Keratinocyte (primary cell): ENCODE measurements at regions not wholly inside any gene's neighbourhood (a gene's known extent, or its start where the extent isn't known, plus 50 kb on each side); places are given as distances from the start of the nearest gene placed in this dataset.

Source experiments
- DNase-seq: peaks from one replicate; pipeline ENCODE4 v3.0.0-alpha.2; 2011; ENCODE audit warnings: low read depth, missing footprints, low spot score
- FAIRE-seq: peaks from 2 replicates; lab custom pipeline; 2011; peaks lifted over from hg19 to GRCh38; lab: Jason Lieb, UNC
- H2AFZ ChIP-seq: 2 replicates; pipeline ENCODE4 v1.6.0; 2012; ENCODE audit warnings: low read length, control low read depth, inconsistent platforms; ENCODE audit not compliant: control insufficient read depth
- H3K27ac ChIP-seq: 2 replicates; pipeline ENCODE4 v1.5.1; 2011; ENCODE audit warnings: low read length; ENCODE audit not compliant: control insufficient read depth, insufficient read depth
- H3K27me3 ChIP-seq: 3 replicates; pipeline ENCODE4 v1.6.0; 2011; ENCODE audit warnings: low read length; ENCODE audit not compliant: control insufficient read depth, insufficient read depth; ENCODE audit errors: extremely low read depth
- H3K36me3 ChIP-seq, 2 experiments: 2 replicates in 1 of 2; 3 replicates in 1 of 2; pipeline ENCODE4 v1.5.1; 2011; ENCODE audit warnings: low read length in 2 of 2, mild to moderate bottlenecking in 1 of 2; ENCODE audit not compliant: control insufficient read depth in 2 of 2, insufficient read depth in 2 of 2; ENCODE audit errors: extremely low read depth in 1 of 2
- H3K4me1 ChIP-seq: 3 replicates; pipeline ENCODE4 v1.5.1; 2011; ENCODE audit warnings: low read length; ENCODE audit not compliant: control insufficient read depth, insufficient read depth; ENCODE audit errors: extremely low read depth
- H3K4me2 ChIP-seq: 3 replicates; pipeline ENCODE4 v1.6.0; 2011; ENCODE audit warnings: low read depth, low read length; ENCODE audit not compliant: control insufficient read depth, insufficient read depth; ENCODE audit errors: extremely low read depth
- H3K4me3 ChIP-seq, 3 experiments: fragments of 200-600 bp in 1 of 3; sonication (generic) in 1 of 3; 2 replicates in 2 of 3; 3 replicates in 1 of 3; pipeline ENCODE4 v1.5.1; 2011 to 2016; ENCODE audit warnings: low read length in 3 of 3, mild to moderate bottlenecking in 3 of 3, control low read depth in 2 of 3, inconsistent platforms in 1 of 3, low read depth in 1 of 3, mixed read lengths in 1 of 3, mixed run types in 1 of 3, moderate library complexity in 1 of 3; ENCODE audit not compliant: control insufficient read depth in 2 of 3, insufficient read depth in 2 of 3; ENCODE audit errors: extremely low read depth in 1 of 3
- H3K79me2 ChIP-seq: 2 replicates; pipeline ENCODE4 v1.6.0; 2012; ENCODE audit warnings: low read length; ENCODE audit not compliant: control insufficient read depth, insufficient read depth
- H3K9ac ChIP-seq: 3 replicates; pipeline ENCODE4 v1.6.0; 2011; ENCODE audit warnings: low read length; ENCODE audit not compliant: control insufficient read depth, insufficient read depth; ENCODE audit errors: extremely low read depth
- H3K9me1 ChIP-seq: 3 replicates; pipeline ENCODE4 v1.6.0; 2011; ENCODE audit warnings: low read length; ENCODE audit not compliant: control insufficient read depth, insufficient read depth; ENCODE audit errors: extremely low read depth
- H3K9me3 ChIP-seq: 2 replicates; pipeline ENCODE4 v1.5.1; 2012; ENCODE audit warnings: low read depth, low read length; ENCODE audit not compliant: control insufficient read depth
- H4K20me1 ChIP-seq: 3 replicates; pipeline ENCODE4 v1.6.0; 2011; ENCODE audit warnings: low read length; ENCODE audit not compliant: control insufficient read depth, insufficient read depth; ENCODE audit errors: extremely low read depth
- CTCF ChIP-seq, 3 experiments: IDR thresholded peaks in 1 of 3; conservative IDR thresholded peaks in 1 of 3; optimal IDR thresholded peaks in 1 of 3; 2 replicates in 2 of 3; 3 replicates in 1 of 3; pipeline versions ENCODE3 to v1.5.1; 2011; ENCODE audit warnings: low read length in 3 of 3, mild to moderate bottlenecking in 3 of 3, moderate library complexity in 2 of 3, control low read depth in 1 of 3, inconsistent platforms in 1 of 3; ENCODE audit not compliant: insufficient read depth in 2 of 3; ENCODE audit errors: extremely low read depth in 1 of 3
- EZH2 ChIP-seq: IDR thresholded peaks from one replicate; pipeline ENCODE4 v1.6.1; 2012; ENCODE audit warnings: inconsistent platforms, mild to moderate bottlenecking, low read length, moderate library complexity
- dilution Hi-C: fragments of 300-500 bp; cut with MboI; formaldehyde crosslinking; loops from one replicate; pipeline ENCODE4 v1.7.0; 2020; ENCODE audit warnings: low sequenced_read_pairs; ENCODE audit not compliant: extremely low pct_ligation_motif_present

DNA sequence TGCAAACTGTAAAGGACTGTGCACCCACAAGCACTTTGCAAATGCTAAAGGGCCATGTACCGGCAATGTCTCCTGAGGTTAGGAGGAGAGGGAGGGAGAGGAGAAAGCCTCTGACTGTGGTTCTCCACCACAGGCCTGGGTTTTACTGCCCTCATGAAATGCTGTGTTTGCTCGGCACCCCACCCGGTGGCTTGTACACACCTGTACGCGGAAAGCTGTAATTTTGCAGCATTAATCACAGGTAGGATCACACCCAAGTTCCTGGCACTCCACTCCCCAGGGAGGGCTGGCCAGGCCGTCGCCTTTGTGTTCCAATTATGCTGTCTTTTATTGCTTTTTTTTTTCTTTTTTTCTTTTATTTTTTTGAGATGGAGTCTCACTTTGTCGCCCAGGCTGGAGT, 78.5 kb upstream of the MYL10 start:
- H2AFZ ChIP-seq = no peak overlapping the region
- H3K27me3 ChIP-seq = peaks cover 17% of the 10 kb centered on the region
- no peak overlapping the region for H3K4me3 ChIP-seq
- H3K9ac ChIP-seq = no peak overlapping the region
- DNase-seq (no peak), FAIRE-seq (no peak)
- H3K36me3 ChIP-seq = no peaks in the 10 kb centered on the region
- H3K79me2 ChIP-seq = no peaks in the 10 kb centered on the region
- H3K9me3 ChIP-seq = no peaks in the 10 kb centered on the region
- H3K4me2 ChIP-seq = no peak overlapping the region
- dilution Hi-C loops = no loop called here
- H4K20me1 ChIP-seq = no peaks in the 10 kb centered on the region
- no peaks in the 10 kb centered on the region for H3K9me1 ChIP-seq
- H3K4me1 ChIP-seq = no peaks in the 10 kb centered on the region
- TF ChIP-seq EZH2 (peak; percentile 42), CTCF (optimal IDR thresholded peaks at IDR 0.05 in 1 of 3, IDR thresholded peaks at IDR 0.05 in 1 of 3, conservative IDR thresholded peaks at IDR 0.05 in 1 of 3; ENCODE audit: extremely low read depth in 1 of 3, insufficient read depth in 2 of 3, low read length in 3 of 3) (no peak)
- no peak overlapping the region for H3K27ac ChIP-seq

- Histone ChIP-seq H3K9me1 (no peaks in the 10 kb centered on the region), H3K9ac (no peak overlapping the region), H3K36me3 (no peaks in the 10 kb centered on the region), H3K27me3 (peaks cover 17% of the 10 kb centered on the region), H3K9me3 (no peaks in the 10 kb centered on the region), H3K79me2 (no peaks in the 10 kb centered on the region), H3K4me2 (no peak overlapping the region), H3K27ac (no peak overlapping the region), H2AFZ (no peak overlapping the region), H3K4me3 (no peak overlapping the region), H3K4me1 (no peaks in the 10 kb centered on the region), H4K20me1 (no peaks in the 10 kb centered on the region)
- no peak for DNase-seq
- dilution Hi-C loops = no loop called here
- FAIRE-seq = no peak
- TF ChIP-seq CTCF (optimal IDR thresholded peaks at IDR 0.05 in 1 of 3, IDR thresholded peaks at IDR 0.05 in 1 of 3, conservative IDR thresholded peaks at IDR 0.05 in 1 of 3; ENCODE audit: extremely low read depth in 1 of 3, insufficient read depth in 2 of 3, low read length in 3 of 3) (no peak), EZH2 (no peak)
Measured at GRCh38 chr7:101708223-101708622, 79.1 kb upstream of the MYL10 start.
